DMS79 treated with DMSO at 0.1 percent for 48 hours (cell line): ENCODE measurements at regions not wholly inside any gene's neighbourhood (a gene's known extent, or its start where the extent isn't known, plus 50 kb on each side); places are given as distances from the start of the nearest gene placed in this dataset.

Experiments
- DNase-seq: peaks from one replicate; lab custom pipeline; 2025; lab: John Stamatoyannopoulos, UW

DNA sequence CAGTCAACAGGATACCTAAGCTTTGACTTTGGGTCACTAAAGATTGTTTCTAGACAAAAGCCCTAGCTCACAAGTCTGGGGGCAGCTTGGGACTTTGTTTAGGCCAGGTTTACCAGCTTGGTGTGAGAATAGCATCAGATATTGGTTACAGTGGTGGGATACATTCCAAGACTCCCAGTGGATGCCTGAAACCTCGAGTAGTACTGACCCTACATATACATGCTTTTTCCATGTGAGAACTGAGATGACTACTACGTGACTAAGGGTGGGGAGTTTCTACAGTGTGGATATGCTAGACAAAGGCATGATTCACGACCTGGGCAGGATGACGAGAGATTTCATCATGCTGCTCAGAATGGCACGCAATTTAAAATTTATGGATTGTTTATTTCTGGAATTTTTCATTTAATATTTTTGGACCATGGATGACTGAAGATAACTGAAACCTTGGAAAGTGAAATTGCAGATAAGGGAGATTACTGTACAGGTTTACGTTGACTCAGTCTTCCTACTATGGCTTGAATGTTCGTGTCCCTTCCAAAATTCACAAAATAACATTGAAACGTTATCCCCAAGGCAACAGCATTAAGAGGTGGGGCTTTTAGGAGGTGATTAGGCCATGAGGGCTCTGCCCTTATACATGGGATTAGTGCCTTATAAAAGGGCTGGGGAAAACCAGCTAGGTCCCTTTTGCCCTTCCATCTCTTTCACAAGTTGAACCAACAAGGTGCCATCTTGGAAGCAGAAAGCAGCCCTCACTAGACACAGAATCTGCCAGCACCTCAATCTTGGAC lies 50.2 kb upstream of the CTAGE1 start:
- DNase-seq, result no peak

DNA sequence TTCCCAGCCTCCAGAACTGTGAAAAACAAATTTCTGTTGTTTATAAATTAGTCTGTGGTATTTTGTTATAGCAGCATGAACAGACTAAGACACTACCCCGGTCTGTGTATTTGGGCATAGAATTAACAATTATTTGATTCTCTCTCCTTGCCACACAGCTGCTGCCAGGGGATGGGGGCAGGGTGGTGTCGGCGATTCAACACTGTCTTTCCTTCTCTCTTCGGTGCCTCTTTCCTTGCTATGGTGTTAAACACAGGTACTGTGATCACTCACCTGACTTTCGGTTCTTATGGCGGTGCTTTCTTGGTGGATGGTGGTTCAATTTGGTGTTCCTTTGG lies 50.8 kb upstream of the CTAGE1 start:
- no peak for DNase-seq

DNA sequence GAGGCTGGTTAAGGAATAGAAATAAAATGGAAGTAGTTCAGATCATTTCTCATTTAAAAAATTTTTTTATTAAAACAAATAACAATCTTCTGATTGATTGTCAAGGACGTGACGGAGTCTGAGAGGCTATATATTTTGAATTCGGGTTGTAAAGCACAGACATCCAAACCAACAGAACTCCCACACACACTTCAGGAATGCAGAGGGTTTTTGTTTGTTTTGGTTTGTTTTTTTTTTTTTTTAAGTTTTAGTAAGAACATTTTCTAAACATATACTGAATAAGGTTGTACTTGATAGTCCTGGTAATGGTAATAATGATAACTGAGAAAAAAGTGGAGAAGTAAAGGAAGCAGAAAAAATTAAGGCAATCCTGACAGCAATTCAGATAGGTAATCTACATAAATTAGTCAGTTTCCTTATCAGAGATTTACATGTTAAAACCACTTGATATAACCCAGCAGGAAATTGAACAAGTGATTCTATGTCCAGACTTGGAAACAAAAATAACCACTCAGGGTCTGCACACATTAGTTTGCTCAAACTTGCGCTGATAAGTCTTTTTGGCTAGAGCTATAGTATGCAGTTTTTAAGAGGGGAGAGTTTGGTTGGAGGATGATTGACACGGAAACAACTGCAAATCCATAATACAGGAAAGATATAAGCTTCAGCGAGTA lies 51.5 kb upstream of the CTAGE1 start:
- DNase-seq, result no peak

DNA sequence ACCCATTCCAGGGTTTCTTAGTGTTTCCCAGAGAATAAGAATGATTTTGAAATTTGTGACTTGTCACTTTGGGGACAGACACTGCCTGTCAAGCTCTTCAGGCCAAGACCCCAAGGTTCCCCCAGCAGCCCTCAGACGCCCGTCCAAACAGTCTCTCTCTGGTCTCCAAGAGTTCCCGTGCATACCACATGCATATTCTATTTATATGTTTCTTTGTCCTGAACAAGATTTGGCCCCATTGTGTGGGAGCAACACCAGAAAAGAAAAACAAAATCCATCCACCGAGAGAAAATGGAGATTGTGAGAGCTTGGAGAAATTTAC lies 52.2 kb upstream of the CTAGE1 start:
- no peak for DNase-seq

DNA sequence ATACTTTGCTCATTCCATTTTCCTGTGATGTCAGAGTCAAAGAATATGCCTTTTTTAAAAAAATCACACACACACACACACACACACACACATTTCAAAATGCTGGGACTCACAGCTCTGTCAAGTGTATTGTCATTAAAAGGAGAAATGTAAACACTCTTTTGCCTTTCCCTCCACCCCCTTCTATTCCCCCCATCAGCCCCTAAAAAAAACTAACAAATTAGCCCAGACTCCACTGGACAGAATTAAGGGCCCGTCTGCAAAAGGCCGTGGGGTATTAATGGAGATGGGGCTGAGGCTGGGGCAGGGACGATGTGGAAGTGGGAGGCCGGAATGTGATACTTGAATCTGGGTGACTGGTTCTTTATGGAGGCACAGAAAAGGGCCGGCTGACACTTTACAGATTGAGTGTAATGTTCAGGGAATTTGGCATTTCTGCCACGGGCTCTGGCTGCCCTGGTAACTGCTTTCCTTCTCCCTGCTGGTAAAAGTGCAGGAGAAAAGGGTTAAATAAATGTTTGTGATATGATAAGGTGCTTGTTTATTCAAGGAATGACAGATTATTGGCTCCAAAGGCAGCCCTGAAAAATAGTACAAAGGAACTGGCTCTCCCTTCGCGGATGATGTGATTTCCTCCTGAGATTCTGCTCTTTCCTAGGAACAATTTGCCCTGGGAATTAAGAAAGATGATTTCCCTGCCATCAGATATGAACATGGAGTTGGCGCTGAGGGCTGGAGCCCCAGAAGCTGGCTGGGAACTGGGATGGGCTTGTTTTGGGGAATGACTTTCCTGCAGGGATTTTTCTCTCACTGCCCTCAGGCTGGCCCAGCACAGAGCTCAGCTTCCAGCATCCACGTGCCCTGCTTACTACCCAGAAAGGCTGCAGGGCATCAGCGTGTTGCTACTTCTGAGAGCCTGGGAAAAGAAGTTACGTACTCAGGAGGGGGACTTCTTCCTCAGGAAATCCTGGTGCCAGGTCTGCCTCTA lies 52.8 kb upstream of the CTAGE1 start:
- no peak for DNase-seq

DNA sequence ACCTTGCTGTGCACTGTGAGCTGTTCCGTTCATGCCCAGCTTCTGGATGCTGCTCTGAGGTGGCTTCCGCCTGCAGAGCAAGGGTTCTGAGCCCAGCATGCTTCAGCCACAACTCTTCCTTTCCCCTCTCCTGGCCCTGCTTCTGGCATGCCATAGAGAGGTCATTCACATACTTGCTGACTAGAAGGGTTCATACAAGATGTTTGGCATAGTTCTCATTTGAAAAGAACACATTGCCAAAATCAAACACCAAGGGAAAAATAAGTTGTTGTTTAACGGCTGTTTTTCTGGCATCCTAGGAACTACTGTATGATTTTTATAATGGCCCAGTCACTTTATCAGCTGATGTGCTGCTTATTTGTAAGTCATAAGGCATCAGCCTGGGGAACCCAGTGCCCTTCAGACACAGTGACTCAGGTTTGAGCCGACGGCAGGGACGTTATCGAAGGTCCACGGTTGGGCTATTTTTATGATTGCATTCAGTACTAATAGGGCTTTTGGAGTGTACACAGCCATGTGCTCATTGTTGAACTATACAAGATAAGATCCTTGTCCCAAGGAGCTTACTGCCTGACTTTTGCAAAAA lies 53.9 kb upstream of the CTAGE1 start:
- DNase-seq, result no peak

DNA sequence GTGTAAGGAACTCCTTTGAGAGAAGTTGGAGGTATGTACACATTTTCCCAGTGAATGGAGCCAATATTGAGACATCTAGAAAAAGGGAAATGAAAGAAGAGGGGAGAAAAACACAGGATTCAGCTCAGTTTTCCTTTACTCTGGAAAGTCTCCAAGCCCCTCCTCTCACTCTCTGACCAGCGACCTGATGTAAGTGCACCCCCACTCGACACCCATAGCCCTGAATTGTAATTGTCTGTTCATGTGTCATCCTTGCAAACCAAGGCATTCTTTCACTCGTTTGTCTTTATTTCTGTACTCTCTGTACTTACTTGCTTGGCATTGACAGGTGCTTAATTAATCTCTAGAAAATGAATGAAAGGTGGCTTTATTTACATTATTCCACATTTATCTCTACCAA lies 55.7 kb upstream of the CTAGE1 start:
- DNase-seq, result no peak

DNA sequence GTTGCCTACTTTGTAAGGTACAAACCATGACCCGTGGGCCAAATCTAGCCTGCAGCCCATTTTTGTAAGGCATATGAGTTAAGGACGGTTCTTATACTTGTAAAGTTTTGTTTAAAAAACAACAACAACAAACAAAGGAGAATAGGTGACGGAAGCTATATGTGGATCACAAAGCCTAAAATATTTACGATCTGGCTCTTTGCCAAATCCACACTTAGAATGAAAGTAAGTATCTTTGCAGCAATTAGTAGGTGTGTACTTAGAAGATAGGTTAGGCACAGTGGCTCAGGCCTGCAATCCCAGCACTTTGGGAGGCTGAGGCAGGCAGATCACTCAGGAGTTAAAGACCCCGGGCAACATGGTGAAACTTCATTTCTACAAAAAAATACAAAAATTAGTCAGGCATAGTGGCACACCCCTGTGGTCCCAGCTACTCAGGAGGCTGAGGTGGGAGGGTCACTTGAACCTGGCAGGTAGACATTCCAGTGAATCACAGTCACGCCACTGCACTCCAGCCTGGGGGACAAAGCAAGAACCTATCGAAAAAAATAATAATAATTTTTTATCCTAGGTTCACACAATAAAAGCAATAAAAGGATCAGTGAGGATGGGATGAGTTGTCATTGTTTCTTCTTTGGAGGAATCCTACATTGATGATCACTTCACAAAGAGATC lies 57.8 kb upstream of the CTAGE1 start:
- no peak for DNase-seq

DNA sequence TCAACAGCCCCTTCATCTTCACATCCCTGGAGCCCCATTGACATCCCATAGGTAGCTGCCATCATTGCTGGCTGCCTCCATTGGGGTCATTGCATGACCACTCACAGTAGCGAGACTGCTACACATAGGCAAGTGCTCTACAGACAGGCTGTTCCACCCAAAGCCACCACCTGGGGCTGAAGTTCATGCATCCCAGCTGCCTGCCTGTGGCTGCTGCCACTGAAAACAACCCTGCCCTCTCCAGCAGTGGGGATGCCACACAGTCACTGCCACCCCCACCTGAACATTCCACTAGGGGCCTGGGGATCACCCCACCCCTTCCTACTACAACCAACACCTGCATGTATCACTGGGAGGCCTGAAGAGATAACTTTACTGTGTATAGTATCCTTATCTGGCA lies 59.5 kb upstream of the CTAGE1 start:
- no peak for DNase-seq

DNA sequence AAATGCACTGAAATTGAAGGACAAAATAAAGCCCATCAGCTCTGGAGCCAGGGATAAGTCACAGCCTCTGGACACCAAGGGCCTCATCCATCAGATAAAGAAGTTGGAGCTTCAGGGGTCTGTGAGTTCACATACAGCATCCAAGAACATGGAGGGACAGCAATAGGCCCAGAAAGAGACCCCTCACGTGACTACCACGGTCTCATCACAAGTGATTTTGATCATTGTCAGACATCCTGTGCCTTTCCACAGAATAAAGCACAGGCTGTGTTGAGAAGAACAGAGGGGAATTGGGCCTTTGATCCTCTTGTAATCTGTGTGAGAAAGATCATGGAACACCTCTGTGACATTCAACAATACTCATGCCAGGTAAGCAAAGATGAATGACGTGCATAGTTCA lies 65.2 kb upstream of the CTAGE1 start:
- no peak for DNase-seq

DNA sequence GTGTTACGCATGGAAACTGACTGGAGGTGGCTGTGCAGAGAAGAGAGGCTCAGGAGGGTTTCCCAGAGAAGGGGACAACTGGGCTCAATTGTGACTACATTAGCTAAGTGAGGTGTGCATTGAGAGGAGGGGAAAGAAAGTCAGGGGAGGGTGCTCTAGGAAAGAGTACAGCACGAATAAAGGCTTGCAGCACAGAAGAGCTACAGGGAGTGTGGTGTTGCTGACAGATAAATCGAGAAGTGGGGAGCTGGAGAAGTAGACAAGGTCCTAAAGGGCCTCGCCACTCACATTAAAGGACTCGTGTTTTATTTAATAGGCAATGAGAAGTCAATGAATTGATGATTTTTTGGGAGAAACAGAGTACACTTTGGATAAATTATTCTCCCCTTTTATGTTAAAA lies 65.7 kb upstream of the CTAGE1 start:
- no peak for DNase-seq

DNA sequence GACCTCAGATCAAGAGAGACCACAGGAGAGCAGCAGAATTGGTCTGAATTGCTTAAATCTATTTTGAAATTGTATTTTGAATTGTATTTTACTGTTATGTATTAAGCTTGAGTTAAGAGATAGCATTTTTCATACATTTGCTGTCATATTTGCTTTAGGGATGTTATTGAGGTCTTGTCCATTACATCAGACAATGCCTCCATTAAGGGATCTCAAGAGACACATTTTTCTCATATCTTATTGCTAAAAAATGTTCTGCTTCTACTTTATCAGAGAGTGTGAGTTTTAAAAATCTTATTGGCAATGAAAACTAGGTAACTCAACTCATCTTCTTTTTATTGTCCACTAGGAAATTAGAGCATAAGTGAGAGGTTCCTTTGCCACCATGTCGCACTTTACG lies 66.8 kb upstream of the CTAGE1 start:
- no peak for DNase-seq

DNA sequence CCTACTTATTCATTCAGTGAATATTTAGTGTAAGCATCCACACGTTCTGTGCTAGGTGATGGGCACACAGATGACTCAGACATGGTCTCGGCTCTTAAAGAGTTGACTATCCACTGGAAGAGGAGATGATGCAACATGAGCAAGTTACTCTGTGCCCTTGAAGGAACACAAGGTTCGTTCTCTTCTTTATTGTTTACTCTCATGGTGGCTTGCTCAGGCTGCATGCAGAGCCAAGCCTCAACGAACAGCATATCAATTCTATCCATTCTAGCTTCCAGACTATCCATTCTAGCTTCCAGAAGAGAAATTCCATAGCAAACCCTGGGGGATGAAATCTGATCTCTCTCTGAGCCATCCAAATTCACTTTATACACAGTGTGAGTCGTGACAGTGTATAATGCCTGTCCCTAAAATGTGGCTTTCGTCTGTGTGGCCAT lies 68.1 kb upstream of the CTAGE1 start:
- no peak for DNase-seq

DNA sequence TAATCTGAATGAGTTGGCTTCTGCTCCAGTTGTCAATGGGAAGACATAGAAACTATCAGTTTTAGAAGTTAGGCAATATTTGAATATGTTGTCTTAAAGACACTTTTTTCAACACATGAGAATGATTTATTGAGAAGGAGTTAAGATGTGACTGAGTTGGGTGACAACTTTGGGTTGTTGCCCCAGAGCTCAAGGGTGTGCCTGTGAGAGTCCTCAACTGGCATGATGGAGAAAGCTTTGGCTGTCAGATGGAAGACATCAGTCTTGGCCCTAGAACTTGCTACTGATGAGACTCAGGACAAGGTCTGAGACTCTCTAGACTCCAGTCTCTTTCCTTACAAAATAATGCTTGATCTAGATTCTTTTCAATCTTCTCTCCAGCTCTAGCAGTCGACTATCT lies 69.0 kb upstream of the CTAGE1 start:
- DNase-seq, result no peak

DNA sequence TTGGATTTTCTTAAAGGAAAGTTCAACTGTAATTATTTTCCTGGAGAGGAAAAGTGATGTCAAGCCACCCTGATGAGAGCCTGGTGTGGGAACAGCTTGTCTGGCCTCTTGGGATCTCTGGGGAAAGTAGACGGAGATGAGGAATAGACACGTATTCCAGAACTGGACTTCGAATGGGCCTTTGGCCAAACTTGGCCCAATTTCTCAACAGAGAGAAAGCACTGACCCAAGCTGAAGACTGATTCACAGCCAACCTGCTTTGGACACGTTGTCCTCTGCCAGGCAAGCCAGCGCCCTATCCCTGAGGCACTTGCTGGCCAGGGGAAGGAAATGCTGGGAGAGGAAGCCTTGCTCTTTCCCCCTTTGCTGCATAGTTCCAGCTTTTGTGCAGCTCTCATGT lies 70.8 kb upstream of the CTAGE1 start:
- DNase-seq, result no peak

DNA sequence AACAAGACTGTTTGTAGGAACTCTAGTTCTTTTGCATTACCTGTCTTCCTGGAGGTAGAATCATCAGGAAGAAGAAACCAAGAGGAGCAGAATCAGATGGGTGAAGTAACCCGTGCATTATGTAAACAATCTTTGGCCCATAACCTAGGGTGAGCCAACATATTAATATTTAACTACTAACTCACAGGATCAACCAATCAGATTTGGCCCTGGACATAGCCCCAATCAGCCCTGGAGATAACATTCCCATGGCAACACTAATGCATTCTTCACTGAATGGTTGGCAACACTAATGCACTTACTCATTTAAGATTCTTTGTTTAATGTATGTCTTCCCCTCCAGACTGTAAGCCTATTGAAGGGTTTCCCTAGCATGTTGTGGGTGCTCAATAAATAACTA lies 72.0 kb upstream of the CTAGE1 start:
- no peak for DNase-seq

DNA sequence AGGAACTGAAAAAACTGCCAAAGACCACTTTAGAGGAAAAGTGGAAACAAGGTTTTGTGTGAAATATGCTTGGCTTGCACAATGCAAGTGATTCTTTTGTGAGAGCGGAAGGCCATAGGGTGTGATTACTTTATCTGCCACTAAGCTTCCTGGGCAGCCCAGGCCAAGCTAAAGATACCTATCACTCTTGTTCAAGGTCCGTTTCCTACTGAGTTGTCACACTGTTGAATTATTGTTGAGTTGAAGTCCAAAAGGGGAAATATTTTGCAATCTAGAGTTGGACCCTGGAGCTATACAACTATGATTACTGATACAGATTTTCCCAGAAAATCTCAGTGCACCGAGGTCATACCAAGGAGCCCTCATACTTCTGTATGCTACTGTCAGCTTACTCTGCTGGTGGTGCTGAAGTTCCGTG lies 72.7 kb upstream of the CTAGE1 start:
- no peak for DNase-seq

DNA sequence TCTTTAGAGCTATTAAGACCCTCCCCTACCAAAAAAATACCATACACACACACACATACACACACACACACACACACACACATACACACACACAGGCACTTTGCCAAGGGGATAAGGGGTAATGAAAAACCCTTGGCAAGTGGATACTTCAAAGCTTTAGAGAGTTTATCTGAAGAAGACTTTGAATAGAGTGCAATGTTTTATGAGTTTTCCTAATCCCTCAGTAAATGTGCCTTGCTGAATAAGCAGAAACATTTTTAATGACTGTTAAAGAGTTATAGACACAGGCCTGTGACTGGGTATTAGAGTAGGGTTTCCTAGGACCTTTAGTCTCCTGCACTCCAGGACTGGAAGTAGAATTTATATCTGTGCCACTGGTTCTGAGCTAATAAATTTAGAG lies 75.5 kb upstream of the CTAGE1 start:
- no peak for DNase-seq

DNA sequence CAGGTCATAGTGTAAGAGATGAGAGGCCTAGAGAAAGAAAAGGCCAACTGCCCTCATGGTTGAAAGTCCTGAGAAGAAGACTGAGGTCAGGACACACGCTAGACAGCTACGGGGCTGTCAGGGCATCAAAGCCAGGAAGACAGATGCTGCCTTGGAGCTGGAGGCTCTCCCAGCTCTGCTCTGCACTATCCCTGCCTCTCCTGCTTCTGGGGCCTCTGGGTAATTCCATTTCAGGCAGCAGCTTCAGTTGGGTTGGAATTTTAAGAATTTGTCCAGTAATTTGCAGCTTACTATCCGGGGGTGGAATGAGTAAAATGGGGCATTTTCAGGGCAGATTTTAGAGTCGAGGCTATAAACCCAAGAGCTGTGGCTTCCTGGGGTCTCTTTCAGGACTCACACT lies 76.2 kb upstream of the CTAGE1 start:
- no peak for DNase-seq

DNA sequence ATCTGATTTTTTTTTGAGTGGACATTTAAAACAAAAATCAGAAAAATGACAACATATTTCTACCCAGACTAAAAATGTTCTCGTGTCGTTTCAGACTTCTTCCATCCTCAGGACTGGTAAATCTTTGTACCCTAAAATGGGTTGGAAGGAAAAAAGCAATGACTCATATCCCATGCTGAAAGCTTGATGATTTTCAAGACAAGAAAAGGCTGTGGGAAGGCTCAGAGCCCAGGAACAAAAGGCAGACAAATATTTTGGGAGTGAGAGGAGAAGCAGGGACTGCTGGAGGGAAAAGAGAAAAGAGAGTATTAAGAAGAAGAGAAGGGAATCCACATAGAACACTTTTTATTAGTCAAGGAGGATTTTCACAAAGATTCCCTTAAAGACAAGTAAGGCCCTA lies 77.1 kb upstream of the CTAGE1 start:
- no peak for DNase-seq

DNA sequence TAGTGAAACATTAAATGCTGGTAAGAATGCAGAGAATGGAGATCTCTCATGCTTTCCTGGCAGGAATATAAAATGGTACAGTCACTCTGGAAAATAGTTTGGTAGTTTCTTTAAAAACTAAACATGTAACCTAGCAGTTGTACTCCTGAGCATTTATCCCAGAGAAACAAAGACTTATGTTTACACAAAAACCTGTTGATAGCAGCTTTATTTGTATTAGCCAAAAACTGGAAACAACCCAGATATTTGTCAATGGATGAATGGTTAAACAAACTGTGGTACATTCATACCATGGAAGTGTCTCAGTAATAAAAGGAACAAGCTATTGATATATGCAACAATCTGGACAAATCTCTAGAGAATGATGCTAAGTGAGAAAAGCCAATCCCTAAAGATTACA lies 81.7 kb upstream of the CTAGE1 start:
- DNase-seq, result no peak

DNA sequence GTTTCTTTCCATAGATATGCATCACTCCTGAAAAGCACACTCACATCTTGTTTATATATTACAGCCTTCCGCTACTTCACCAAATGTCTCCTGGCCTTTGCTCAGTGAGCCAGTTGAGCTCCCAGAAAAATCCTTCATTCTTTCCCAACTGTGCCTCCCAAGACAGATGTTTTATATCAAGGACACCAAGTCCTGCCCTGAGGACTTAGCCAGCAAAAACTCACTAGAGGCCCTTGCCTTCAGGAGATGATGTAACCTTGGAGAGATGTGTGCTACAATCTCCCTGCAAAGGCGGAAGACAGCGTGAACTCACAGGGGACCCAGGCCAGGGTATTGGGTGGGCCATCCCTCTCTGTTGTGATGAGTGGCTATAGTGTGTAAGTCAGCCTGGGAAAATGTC lies 86.1 kb upstream of the CTAGE1 start:
- DNase-seq, result no peak
